GM12864 (cell line): ENCODE measurements at regions not wholly inside any gene's neighbourhood (a gene's known extent, or its start where the extent isn't known, plus 50 kb on each side); places are given as distances from the start of the nearest gene placed in this dataset.

ENCODE experiments used
- DNase-seq: peaks from one replicate; pipeline ENCODE4 v3.0.0-alpha.2; 2011; ENCODE audit warnings: low read depth
- H3K4me3 ChIP-seq: 2 replicates; pipeline ENCODE4 v1.5.1; 2011; ENCODE audit warnings: mild to moderate bottlenecking, low read depth, low read length, control low read depth
- TF ChIP-seq, protein P1 (sequence below): IDR thresholded peaks from 2 replicates; pipeline ENCODE4 v1.5.1; 2011; ENCODE audit warnings: low read depth, mild to moderate bottlenecking, moderate library complexity, low read length, control low read depth, inconsistent platforms; ENCODE audit errors: missing control alignments

DNA sequence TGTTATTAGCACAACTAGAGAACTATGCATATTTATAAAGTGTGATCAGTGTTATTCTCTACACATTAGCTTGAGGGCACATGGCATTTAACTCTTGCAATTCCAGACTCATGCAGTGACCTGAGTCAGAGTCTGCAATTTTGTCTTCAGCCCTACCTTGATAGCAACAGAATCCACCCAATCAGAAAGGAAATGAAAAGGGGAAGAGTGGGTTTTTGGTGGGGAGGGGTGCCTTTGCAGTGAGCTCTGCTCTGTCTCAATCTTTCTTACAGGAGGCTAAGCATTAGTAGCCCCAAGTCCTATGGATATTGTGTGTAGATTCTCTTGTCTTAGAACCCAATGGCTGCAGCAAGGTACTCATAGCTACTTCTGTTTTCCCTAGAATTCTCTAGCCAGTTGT is 489.2 kb downstream of the DHX35 start:
- H3K4me3 ChIP-seq = no peak overlapping the region
- DNase-seq = no peak
- TF ChIP-seq, protein P1, sequence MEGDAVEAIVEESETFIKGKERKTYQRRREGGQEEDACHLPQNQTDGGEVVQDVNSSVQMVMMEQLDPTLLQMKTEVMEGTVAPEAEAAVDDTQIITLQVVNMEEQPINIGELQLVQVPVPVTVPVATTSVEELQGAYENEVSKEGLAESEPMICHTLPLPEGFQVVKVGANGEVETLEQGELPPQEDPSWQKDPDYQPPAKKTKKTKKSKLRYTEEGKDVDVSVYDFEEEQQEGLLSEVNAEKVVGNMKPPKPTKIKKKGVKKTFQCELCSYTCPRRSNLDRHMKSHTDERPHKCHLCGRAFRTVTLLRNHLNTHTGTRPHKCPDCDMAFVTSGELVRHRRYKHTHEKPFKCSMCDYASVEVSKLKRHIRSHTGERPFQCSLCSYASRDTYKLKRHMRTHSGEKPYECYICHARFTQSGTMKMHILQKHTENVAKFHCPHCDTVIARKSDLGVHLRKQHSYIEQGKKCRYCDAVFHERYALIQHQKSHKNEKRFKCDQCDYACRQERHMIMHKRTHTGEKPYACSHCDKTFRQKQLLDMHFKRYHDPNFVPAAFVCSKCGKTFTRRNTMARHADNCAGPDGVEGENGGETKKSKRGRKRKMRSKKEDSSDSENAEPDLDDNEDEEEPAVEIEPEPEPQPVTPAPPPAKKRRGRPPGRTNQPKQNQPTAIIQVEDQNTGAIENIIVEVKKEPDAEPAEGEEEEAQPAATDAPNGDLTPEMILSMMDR = no peak

DNA sequence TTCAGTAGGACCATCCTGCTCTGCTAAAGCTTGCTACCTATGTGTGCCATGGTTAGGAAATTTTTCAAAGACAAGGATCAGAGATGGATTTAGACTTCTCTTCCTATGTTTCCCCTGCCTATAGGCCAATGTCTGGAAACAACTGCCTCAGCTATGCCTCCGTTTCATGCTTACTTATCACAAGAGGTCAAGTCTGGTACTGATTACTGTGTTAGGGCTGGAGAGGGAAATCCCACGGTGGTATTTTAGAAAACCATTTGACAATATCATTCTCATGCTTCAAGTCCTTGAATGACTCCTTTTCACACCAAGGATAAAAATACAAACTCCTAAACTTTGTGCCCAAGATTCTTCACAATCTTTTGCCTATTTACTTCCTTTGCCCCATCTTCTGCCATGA is 484.3 kb downstream of the DHX35 start:
- H3K4me3 ChIP-seq = no peak overlapping the region
- no peak for DNase-seq
- TF ChIP-seq, protein P1 = no peak

DNA sequence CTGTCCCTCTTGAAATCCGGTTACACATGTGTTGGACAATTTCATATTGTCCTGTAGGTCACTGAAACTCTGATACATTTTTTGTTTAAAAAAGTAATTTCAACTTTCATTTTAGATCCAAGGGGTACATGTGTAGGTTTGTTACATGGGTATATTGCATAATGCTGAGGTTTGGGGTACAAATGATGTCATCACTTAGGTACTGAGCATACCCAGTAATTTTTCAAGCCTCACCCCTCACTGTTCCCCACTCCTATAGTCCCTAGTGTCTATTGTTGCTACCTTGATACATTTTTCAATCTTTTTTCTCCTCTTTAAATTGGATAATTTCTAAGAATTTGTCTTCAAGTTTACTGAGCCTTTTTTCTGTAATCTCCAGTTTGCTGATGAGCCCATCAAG is 483.0 kb downstream of the DHX35 start:
- DNase-seq = no peak
- no peak overlapping the region for H3K4me3 ChIP-seq
- TF ChIP-seq, protein P1 = no peak

- no peak for DNase-seq
These were observed 471.3 kb downstream of the DHX35 start for GRCh38 chr20:39433466-39433865.

GRCh38 chr20:39431091-39431880 is 469.1 kb downstream of the DHX35 start:
- DNase-seq = no peak
- H3K4me3 ChIP-seq = no peak overlapping the region
- TF ChIP-seq, protein P1 = no peak

More at GRCh38 chr20:39433466-39433865, 471.3 kb downstream of the DHX35 start:
- H3K4me3 ChIP-seq = no peak overlapping the region
- TF ChIP-seq, protein P1 = no peak

GRCh38 chr20:39429726-39430125 is 467.6 kb downstream of the DHX35 start:
- H3K4me3 ChIP-seq = no peak overlapping the region
- TF ChIP-seq, protein P1 = peak; percentile 24
- no peak for DNase-seq

- TF ChIP-seq, protein P1 = no peak
- no peak for DNase-seq
These were observed 463.0 kb downstream of the DHX35 start for GRCh38 chr20:39424962-39425678.

More at GRCh38 chr20:39424962-39425678, 463.0 kb downstream of the DHX35 start:
- H3K4me3 ChIP-seq = no peak overlapping the region
